ENCODE measurements at regions not wholly inside any gene's neighbourhood (a gene's known extent, or its start where the extent isn't known, plus 50 kb on each side); places are given as distances from the start of the nearest gene placed in this dataset.

GRCh38 chr10:33773886-33774480 is 439.5 kb upstream of the NRP1 start (continued):
- TF ChIP-seq CHD7 (IDR thresholded peaks at IDR 0.05; ENCODE audit: insufficient replicate concordance, low read length): no peak
- no peak for TF ChIP-seq NANOG (IDR thresholded peaks at IDR 0.05; ENCODE audit: insufficient read depth, low read depth, low read length, poor library complexity, severe bottlenecking)
- TF ChIP-seq MAX (IDR thresholded peaks at IDR 0.05): no peak
- TF ChIP-seq SIRT6 (IDR thresholded peaks at IDR 0.05; ENCODE audit: low read length): no peak

Data from H1 (cell line).